ENCODE measurements at regions not wholly inside any gene's neighbourhood (a gene's known extent, or its start where the extent isn't known, plus 50 kb on each side); places are given as distances from the start of the nearest gene placed in this dataset.

DNA sequence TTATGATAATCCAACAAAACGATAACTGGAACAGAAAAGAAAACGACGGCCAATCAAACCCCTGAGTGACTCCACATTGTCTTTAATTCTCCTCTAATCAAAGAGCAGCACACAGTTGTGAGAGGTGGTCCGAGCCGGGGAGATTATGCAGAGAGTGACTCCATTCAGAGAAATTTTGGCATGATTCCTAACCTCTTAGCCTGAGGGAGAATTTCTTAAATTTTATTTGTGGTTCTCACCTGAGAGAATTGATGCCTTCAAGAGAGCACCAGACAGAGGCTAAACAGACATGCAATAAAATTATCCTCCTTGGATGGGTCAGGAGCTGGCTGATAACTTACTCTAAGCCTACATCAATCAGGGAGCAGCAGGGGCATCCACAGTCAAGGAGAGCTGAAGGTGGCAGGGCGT lies 310.0 kb upstream of the KLF12 start:
- Histone ChIP-seq H3K27ac (ENCODE audit: low read length) (no peak overlapping the region), H3K4me1 (ENCODE audit: control insufficient read depth, insufficient read depth, low read length) (no peaks in the 10 kb centered on the region), H3K9me3 (ENCODE audit: control insufficient read depth, insufficient read depth, low read length) (no peaks in the 10 kb centered on the region), H3K27me3 (ENCODE audit: control insufficient read depth, insufficient read depth, low read length) (peaks cover 3% of the 10 kb centered on the region), H3K36me3 (ENCODE audit: control insufficient read depth, insufficient read depth, low read length) (no peaks in the 10 kb centered on the region), H3K4me3 (ENCODE audit: low read length) (no peak overlapping the region)
- DNase-seq (no peak), ATAC-seq (no peak)
- Mint-ChIP-seq H3K36me3 (peaks cover 15% of the 10 kb centered on the region), H3K27ac (no peak overlapping the region), H3K27me3 (ENCODE audit: low read depth in 2 of 2) (peaks cover 14 to 51% of the 10 kb centered on the region in 2 donors), H3K9me3 (peaks cover 3 to 5% of the 10 kb centered on the region in 2 donors), H3K4me3 (no peak overlapping the region), H3K4me1 (peaks cover 6 to 8% of the 10 kb centered on the region in 2 donors)
- WGBS (ENCODE audit: insufficient coverage): 75% methylated on average over 6 of the region's 6 CpGs
- intact Hi-C loops (cut with micrococcal nuclease): no loop called here
- TF ChIP-seq, protein P1, sequence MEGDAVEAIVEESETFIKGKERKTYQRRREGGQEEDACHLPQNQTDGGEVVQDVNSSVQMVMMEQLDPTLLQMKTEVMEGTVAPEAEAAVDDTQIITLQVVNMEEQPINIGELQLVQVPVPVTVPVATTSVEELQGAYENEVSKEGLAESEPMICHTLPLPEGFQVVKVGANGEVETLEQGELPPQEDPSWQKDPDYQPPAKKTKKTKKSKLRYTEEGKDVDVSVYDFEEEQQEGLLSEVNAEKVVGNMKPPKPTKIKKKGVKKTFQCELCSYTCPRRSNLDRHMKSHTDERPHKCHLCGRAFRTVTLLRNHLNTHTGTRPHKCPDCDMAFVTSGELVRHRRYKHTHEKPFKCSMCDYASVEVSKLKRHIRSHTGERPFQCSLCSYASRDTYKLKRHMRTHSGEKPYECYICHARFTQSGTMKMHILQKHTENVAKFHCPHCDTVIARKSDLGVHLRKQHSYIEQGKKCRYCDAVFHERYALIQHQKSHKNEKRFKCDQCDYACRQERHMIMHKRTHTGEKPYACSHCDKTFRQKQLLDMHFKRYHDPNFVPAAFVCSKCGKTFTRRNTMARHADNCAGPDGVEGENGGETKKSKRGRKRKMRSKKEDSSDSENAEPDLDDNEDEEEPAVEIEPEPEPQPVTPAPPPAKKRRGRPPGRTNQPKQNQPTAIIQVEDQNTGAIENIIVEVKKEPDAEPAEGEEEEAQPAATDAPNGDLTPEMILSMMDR (IDR thresholded peaks at IDR 0.05): no peak

- H3K4me3 Mint-ChIP-seq: no peak overlapping the region
- Histone ChIP-seq H3K4me1 (ENCODE audit: control insufficient read depth, insufficient read depth, low read length) (no peaks in the 10 kb centered on the region), H3K27me3 (ENCODE audit: control insufficient read depth, insufficient read depth, low read length) (peaks cover 3% of the 10 kb centered on the region), H3K36me3 (ENCODE audit: control insufficient read depth, insufficient read depth, low read length) (no peaks in the 10 kb centered on the region), H3K9me3 (ENCODE audit: control insufficient read depth, insufficient read depth, low read length) (no peaks in the 10 kb centered on the region), H3K4me3 (ENCODE audit: low read length) (no peak overlapping the region), H3K27ac (ENCODE audit: low read length) (no peak overlapping the region)
- 58% methylated on average over 1 of the region's 1 CpG for WGBS (ENCODE audit: insufficient coverage)
- DNase-seq (no peak), ATAC-seq (no peak)
- H3K27ac Mint-ChIP-seq: no peak overlapping the region
- H3K36me3 Mint-ChIP-seq: peaks cover 15% of the 10 kb centered on the region
- H3K27me3 Mint-ChIP-seq (ENCODE audit: low read depth in 2 of 2): peaks cover 12 to 51% of the 10 kb centered on the region in 2 donors
- TF ChIP-seq, protein P1 (IDR thresholded peaks at IDR 0.05): no peak
- H3K4me1 Mint-ChIP-seq: peaks cover 6 to 8% of the 10 kb centered on the region in 2 donors
- peaks cover 3 to 5% of the 10 kb centered on the region in 2 donors for H3K9me3 Mint-ChIP-seq
- intact Hi-C loops (cut with micrococcal nuclease): no loop called here
Observed at GRCh38 chr13:74443631-74444030, 309.4 kb upstream of the KLF12 start.

DNA sequence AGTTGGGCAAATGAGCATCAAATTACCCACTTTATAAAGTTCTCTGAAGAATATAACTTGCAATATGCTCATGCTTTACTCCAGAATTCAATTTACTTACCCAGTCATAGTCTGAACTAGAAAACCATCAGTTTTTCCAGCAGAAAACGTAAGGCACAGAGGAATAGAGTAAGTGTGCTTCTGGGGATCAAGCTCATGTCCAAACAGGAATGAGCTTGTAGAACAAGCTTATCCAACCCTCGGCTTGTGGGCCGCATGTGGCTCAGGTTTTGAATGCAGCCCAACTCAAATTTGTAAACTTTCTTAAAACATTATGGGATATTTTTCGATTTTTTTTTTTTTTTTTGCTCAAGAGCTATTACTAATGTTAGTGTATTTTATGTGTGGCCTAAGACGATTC lies 308.5 kb upstream of the KLF12 start:
- Mint-ChIP-seq H3K9me3 (peaks cover 3 to 5% of the 10 kb centered on the region in 2 donors), H3K4me1 (peaks cover 6 to 8% of the 10 kb centered on the region in 2 donors), H3K27me3 (ENCODE audit: low read depth in 2 of 2) (peaks cover 16 to 54% of the 10 kb centered on the region in 2 donors), H3K27ac (no peak overlapping the region), H3K36me3 (peaks cover 15% of the 10 kb centered on the region), H3K4me3 (no peak overlapping the region)
- intact Hi-C loops (cut with micrococcal nuclease): no loop called here
- no peaks in the 10 kb centered on the region for H3K9me3 ChIP-seq (ENCODE audit: control insufficient read depth, insufficient read depth, low read length)
- no peaks in the 10 kb centered on the region for H3K4me1 ChIP-seq (ENCODE audit: control insufficient read depth, insufficient read depth, low read length)
- 67% methylated on average over 4 of the region's 5 CpGs for WGBS (ENCODE audit: insufficient coverage)
- H3K36me3 ChIP-seq (ENCODE audit: control insufficient read depth, insufficient read depth, low read length): no peaks in the 10 kb centered on the region
- no peak for ATAC-seq
- TF ChIP-seq, protein P1 (IDR thresholded peaks at IDR 0.05): no peak
- no peak overlapping the region for H3K4me3 ChIP-seq (ENCODE audit: low read length)
- peaks cover 3% of the 10 kb centered on the region for H3K27me3 ChIP-seq (ENCODE audit: control insufficient read depth, insufficient read depth, low read length)
- DNase-seq: no peak
- H3K27ac ChIP-seq (ENCODE audit: low read length): no peak overlapping the region

DNA sequence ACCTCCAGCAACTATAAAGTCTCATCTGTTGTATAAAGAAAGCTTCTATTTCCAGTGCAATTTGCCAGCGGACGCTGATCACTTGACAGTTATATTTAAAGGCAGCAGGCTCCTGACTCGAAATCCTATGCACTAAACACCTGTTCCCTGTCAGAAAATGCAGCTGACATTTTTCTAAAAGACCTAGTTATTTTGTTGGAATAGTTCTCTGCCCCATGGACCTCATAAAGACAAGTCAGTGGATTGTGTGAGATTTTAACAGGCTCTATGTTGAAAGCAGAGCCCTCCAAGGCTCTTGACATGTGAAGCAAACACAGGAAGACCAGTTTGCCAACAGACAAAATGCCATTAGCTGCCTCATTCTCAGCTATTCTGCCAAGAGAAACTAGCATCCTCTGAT lies 304.7 kb upstream of the KLF12 start:
- intact Hi-C loops (cut with micrococcal nuclease): no loop called here
- TF ChIP-seq, protein P1 (IDR thresholded peaks at IDR 0.05): no peak
- H3K9me3 Mint-ChIP-seq: peaks cover 3 to 5% of the 10 kb centered on the region in 2 donors
- H3K4me3 Mint-ChIP-seq: no peak overlapping the region
- DNase-seq: no peak
- ATAC-seq: no peak
- 85% methylated on average over 3 of the region's 3 CpGs for WGBS (ENCODE audit: insufficient coverage)
- H3K27me3 Mint-ChIP-seq (ENCODE audit: low read depth in 2 of 2): peaks cover 33 to 57% of the 10 kb centered on the region in 2 donors
- peaks cover 15% of the 10 kb centered on the region for H3K36me3 Mint-ChIP-seq
- Histone ChIP-seq H3K36me3 (ENCODE audit: control insufficient read depth, insufficient read depth, low read length) (no peaks in the 10 kb centered on the region), H3K27me3 (ENCODE audit: control insufficient read depth, insufficient read depth, low read length) (peaks cover 7% of the 10 kb centered on the region), H3K4me3 (ENCODE audit: low read length) (no peak overlapping the region), H3K4me1 (ENCODE audit: control insufficient read depth, insufficient read depth, low read length) (no peaks in the 10 kb centered on the region), H3K9me3 (ENCODE audit: control insufficient read depth, insufficient read depth, low read length) (no peaks in the 10 kb centered on the region), H3K27ac (ENCODE audit: low read length) (no peak overlapping the region)
- H3K4me1 Mint-ChIP-seq: no peaks in the 10 kb centered on the region
- no peak overlapping the region for H3K27ac Mint-ChIP-seq
